Keratinocyte (primary cell): ENCODE measurements at regions not wholly inside any gene's neighbourhood (a gene's known extent, or its start where the extent isn't known, plus 50 kb on each side); places are given as distances from the start of the nearest gene placed in this dataset.

Experiments
- CTCF ChIP-seq, 3 experiments: IDR thresholded peaks in 1 of 3; conservative IDR thresholded peaks in 1 of 3; optimal IDR thresholded peaks in 1 of 3; 2 replicates in 2 of 3; 3 replicates in 1 of 3; pipeline versions ENCODE3 to v1.5.1; 2011; ENCODE audit warnings: low read length in 3 of 3, mild to moderate bottlenecking in 3 of 3, moderate library complexity in 2 of 3, control low read depth in 1 of 3, inconsistent platforms in 1 of 3; ENCODE audit not compliant: insufficient read depth in 2 of 3; ENCODE audit errors: extremely low read depth in 1 of 3
- EZH2 ChIP-seq: IDR thresholded peaks from one replicate; pipeline ENCODE4 v1.6.1; 2012; ENCODE audit warnings: inconsistent platforms, mild to moderate bottlenecking, low read length, moderate library complexity

GRCh38 chr20:61121661-61122060 is 130.4 kb upstream of the CDH4 start:
- TF ChIP-seq CTCF (optimal IDR thresholded peaks at IDR 0.05 in 1 of 3, IDR thresholded peaks at IDR 0.05 in 1 of 3, conservative IDR thresholded peaks at IDR 0.05 in 1 of 3; ENCODE audit: extremely low read depth in 1 of 3, insufficient read depth in 2 of 3, low read length in 3 of 3) (no peak), EZH2 (no peak)
